Right cardiac atrium (tissue), 5 donors: ENCODE measurements at regions not wholly inside any gene's neighbourhood (a gene's known extent, or its start where the extent isn't known, plus 50 kb on each side); places are given as distances from the start of the nearest gene placed in this dataset.
"Not testable (repeated sequence)": the region's sequence is repeated elsewhere in the genome, so short reads cannot be mapped to it uniquely, and the experiment has no call there.

ENCODE experiments used
- ATAC-seq, 2 donors: fragments of 200-7000 bp; cut with Tn5 transposase; one replicate each; pipeline versions ENCODE4 v1.8.0 to v1.9.1; 2020; ENCODE audit warnings: moderate library complexity in 2 of 2, mild to moderate bottlenecking in 1 of 2
- DNase-seq, 3 donors: peaks; one replicate each; pipeline ENCODE4 v3.0.0-alpha.2; 2020
- H3K27ac ChIP-seq: one replicate; pipeline ENCODE4 v1.5.1; 2013; ENCODE audit warnings: mild to moderate bottlenecking, low read length, control low read depth, moderate library complexity
- H3K27me3 ChIP-seq: one replicate; pipeline ENCODE4 v1.6.1; 2013; ENCODE audit not compliant: control insufficient read depth, insufficient read depth
- H3K4me1 ChIP-seq: one replicate; pipeline ENCODE4 v1.6.1; 2013; ENCODE audit warnings: low read length; ENCODE audit not compliant: control insufficient read depth, insufficient read depth
- H3K4me3 ChIP-seq: one replicate; pipeline ENCODE4 v1.5.1; 2013; ENCODE audit warnings: low read length, control low read depth
- H3K9me3 ChIP-seq: one replicate; pipeline ENCODE4 v1.6.1; 2013; ENCODE audit warnings: low read length; ENCODE audit not compliant: control insufficient read depth
- WGBS: extraction: QIAGEN DNeasy Blood & Tissue Kit; methylation state at CpG from one replicate; pipeline ENCODE4 v1.1.7; 2013; 5-methylcytosine and 5-hydroxymethylcytosine counted together
- intact Hi-C, 4 donors: fragments of 100-400 bp; cut with DNase I; formaldehyde crosslinking; loops; one replicate each; pipeline versions ENCODE4 v1.11.0 to v1.14.0; 2022 to 2023
- donor health status: healthy with polysubstance abuse.
- donor health status: DM: no; HTN: yes; CAD: no.
- donor health status: DM: no; HTN: no; CAD: no.
- donor health status: DM: no; HTN: yes; CAD: no; lungs with severe emphysema.
- donor health status: DM: yes; HTN: yes; CAD: no.

DNA sequence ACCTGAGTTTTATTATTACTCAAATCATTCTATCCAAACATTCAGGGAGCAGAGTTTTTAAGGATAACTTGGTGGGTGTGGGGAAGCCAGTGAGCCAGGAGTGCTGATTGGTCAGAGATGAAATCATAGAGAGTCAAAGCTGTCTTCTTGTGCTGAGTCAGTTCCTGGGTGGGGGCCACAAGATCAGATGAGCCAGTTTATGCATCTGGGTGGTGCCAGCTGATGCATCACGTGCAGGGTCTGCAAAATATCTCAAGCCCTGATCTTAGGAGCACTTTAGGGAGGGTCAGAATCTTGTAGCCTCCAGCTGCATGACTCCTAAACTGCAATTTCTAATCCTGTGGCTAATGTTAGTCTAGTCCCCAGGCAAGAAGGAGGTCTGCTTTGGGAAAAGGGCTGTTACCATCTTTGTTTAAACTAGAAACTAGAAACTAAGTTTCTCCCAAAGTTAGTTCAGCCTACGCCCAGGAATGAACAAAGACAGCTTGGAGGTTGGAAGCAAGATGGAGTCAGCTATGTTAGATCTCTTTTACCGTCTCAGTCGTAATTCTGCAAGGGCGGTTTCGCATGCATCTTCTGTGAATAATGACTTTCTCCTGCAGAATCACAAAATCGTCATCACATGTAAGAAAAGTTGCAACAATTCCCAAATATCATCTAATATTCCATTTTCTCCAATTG, 97.5 kb downstream of the ZNF664 start:
- H3K9me3 ChIP-seq, ATAC-seq, DNase-seq, H3K27me3 ChIP-seq, H3K27ac ChIP-seq, H3K4me3 ChIP-seq, intact Hi-C loops, H3K4me1 ChIP-seq: not testable (repeated sequence)
- 85% methylated on average over 7 of the region's 7 CpGs for WGBS

DNA sequence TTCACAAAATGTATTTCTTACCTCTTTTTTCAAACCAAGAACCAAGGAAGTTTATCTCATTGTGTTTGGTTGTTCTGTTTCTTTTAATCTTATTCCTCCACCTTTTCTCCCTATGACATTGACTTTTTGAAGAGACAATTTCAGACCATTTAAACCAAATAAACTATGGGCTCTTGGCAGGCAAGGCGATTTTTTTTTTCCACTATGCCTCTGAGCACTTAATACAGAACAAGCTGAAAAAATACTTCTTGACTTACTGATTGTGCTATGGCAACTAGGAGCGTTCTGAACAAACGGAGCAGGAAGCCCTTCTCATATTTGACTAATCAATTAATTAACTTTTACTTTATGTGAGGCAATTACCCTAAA, 98.0 kb downstream of the ZNF664 start:
- WGBS: 81% methylated on average over 3 of the region's 3 CpGs
- no peak for ATAC-seq
- intact Hi-C loops: no loop called here

DNA sequence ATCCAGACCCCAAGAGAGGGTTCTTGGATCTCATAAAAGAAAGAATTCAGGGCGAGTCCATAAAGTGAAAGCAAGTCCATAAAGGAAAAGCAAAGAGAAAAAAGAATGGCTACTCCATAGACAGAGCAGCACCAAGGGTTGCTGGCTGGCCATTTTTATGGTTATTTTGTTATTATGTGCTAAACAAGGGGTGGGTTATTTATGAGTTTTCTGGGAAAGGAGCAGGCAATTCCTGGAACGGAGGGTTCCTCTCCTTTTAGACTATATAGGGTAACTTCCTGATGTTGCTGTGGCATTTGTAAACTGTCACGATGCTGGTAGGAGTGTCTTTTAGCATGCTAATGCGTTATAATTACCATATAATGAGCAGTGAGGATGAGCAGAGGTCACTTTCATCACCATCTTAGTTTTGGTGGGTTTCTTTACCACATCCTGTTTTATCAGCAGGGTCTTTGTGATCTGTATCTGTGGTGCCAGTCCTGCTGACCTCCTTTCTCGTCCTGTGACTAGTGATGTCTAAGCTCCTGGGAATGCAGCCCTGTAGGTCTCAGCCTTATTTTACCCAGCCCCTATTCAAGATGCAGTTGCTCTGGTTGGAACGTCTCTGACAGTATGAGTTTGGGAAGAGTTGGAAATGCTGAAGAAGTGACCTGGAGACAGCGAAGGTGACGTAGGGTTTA, 100.5 kb downstream of the ZNF664 start:
- Histone ChIP-seq H3K4me3 (no peak overlapping the region), H3K9me3 (no peaks in the 10 kb centered on the region), H3K27me3 (no peaks in the 10 kb centered on the region), H3K27ac (no peak overlapping the region), H3K4me1 (no peaks in the 10 kb centered on the region)
- 77% methylated on average over 8 of the region's 8 CpGs for WGBS
- intact Hi-C loops: no loop called here
- DNase-seq (no peak), ATAC-seq (no peak)

More for the DNA sequence above, 98.0 kb downstream of the ZNF664 start:
- no peaks in the 10 kb centered on the region for H3K27me3 ChIP-seq
- H3K27ac ChIP-seq: no peak overlapping the region
- H3K9me3 ChIP-seq: peaks cover 3% of the 10 kb centered on the region
- no peak for DNase-seq
- no peak overlapping the region for H3K4me3 ChIP-seq
- no peaks in the 10 kb centered on the region for H3K4me1 ChIP-seq

DNA sequence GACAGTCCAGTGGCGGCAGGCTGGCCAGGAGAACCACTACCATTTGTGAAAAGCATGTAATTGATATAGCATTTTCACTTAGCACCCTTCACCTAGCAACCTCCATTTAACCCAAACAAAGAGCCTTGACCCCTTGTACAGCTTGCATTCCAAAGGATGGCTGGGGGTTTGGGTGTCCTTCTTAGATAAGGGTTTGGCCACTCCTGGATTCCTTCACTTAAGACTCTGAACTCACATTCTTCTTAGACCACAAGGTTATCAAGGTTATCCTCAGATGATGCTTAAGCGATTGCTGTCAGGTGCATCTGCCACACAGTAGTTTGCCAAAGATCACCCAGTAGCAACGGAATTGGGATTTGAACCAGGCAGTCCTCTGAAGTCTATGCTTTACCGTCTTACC, 102.8 kb downstream of the ZNF664 start:
- intact Hi-C loops: no loop called here
- ATAC-seq: no peak
- no peak for DNase-seq
- no peak overlapping the region for H3K27ac ChIP-seq
- no peak overlapping the region for H3K4me3 ChIP-seq
- no peaks in the 10 kb centered on the region for H3K9me3 ChIP-seq
- no peaks in the 10 kb centered on the region for H3K27me3 ChIP-seq
- WGBS: 88% methylated on average over 4 of the region's 4 CpGs
- H3K4me1 ChIP-seq: no peaks in the 10 kb centered on the region

DNA sequence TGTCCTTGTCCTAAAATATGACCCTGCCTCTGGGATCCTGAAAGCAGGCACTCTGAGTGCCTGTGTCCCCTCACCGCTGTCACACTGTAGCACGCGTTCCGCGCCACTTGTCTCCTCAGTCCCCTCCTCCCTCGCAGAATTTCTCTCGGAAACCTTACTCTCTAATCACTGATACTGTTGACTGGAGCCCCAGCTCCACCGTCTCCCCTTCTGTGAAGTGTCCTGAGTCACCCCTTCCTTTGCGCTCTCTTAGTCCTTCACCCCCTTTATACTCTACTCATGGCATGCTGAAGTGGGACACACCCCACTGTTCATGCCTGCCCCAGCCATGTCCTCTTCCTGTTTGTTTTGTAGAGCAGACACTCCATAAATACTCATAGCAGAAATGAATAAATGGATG, 104.7 kb downstream of the ZNF664 start:
- DNase-seq (no peak), ATAC-seq (no peak)
- intact Hi-C loops: no loop called here
- no peak overlapping the region for H3K4me3 ChIP-seq
- no peak overlapping the region for H3K27ac ChIP-seq
- no peaks in the 10 kb centered on the region for H3K27me3 ChIP-seq
- no peaks in the 10 kb centered on the region for H3K9me3 ChIP-seq
- no peaks in the 10 kb centered on the region for H3K4me1 ChIP-seq
- WGBS: 90% methylated on average over 9 of the region's 9 CpGs

DNA sequence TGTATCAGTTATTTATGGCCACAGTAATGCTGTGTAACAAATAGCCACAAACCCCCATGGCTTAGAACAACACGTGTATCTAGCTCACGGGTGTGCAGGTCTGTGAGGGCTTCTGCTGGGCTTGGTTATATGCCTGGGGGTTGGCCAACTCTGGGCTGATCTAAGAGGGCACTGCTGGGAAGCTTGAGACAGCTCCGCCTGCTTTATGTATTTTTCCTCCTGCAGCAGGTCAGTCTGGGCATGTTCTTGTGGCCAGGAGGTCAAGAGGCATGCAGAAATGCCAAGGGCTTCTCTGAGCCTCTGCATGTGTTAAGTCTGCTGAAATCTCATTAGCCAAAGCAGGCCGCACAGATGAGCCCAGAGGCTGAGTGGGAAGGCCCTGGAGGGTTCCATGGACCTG, 105.8 kb downstream of the ZNF664 start:
- Histone ChIP-seq H3K27ac (no peak overlapping the region), H3K27me3 (no peaks in the 10 kb centered on the region), H3K4me1 (no peaks in the 10 kb centered on the region), H3K9me3 (no peaks in the 10 kb centered on the region), H3K4me3 (no peak overlapping the region)
- no peak for ATAC-seq
- WGBS: 96% methylated on average over 4 of the region's 4 CpGs
- DNase-seq: no peak
- intact Hi-C loops: no loop called here

DNA sequence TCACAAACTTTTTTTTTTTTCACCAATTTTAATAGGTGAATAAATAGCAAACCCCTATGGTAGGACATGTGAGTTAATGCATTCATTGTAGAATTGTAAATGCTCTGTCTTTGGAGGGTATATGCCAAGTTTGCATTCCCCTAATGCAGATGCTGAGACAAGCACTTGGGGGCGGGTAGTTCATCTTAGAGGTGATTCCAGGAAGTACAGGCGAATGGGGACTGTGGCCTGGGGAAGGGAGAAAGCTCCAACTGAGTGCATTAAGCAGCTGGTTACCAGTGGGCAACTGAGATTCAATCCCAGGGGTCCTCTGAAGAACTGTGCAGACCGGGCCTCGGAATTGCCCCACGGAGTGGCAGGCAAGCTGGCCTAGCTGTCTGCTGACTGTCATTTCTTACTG, 107.6 kb downstream of the ZNF664 start:
- ATAC-seq: no peak

DNA sequence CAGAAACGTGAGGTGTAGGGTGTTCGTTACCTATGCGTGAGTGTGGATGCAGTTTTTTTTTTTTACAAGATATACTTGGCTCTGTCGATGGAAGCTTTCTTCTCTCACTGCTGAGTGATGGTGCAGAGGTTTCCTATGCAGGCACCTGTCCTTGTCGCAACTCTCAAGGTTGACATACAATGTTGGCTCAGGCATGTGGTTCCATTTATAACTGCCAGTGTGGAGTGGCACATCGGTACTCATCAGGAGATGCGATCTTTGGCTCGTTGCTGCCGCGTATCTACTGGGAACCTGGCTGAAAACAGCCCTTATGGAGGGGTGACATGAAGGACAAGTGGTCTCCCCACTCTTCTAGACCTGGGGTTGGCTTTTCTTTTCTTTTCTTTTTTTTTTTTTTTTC, 109.0 kb downstream of the ZNF664 start:
- DNase-seq (no peak), ATAC-seq (no peak)
- intact Hi-C loops: no loop called here
- Histone ChIP-seq H3K27ac (no peak overlapping the region), H3K4me1 (no peaks in the 10 kb centered on the region), H3K9me3 (no peaks in the 10 kb centered on the region), H3K4me3 (no peak overlapping the region), H3K27me3 (no peaks in the 10 kb centered on the region)
- WGBS: 88% methylated on average over 10 of the region's 10 CpGs

More for the DNA sequence above, 107.6 kb downstream of the ZNF664 start:
- WGBS: 92% methylated on average over 5 of the region's 5 CpGs
- H3K4me3 ChIP-seq: no peak overlapping the region
- no peaks in the 10 kb centered on the region for H3K4me1 ChIP-seq
- no peak for DNase-seq
- no peaks in the 10 kb centered on the region for H3K9me3 ChIP-seq
- intact Hi-C loops: no loop called here
- H3K27ac ChIP-seq: no peak overlapping the region
- no peaks in the 10 kb centered on the region for H3K27me3 ChIP-seq

DNA sequence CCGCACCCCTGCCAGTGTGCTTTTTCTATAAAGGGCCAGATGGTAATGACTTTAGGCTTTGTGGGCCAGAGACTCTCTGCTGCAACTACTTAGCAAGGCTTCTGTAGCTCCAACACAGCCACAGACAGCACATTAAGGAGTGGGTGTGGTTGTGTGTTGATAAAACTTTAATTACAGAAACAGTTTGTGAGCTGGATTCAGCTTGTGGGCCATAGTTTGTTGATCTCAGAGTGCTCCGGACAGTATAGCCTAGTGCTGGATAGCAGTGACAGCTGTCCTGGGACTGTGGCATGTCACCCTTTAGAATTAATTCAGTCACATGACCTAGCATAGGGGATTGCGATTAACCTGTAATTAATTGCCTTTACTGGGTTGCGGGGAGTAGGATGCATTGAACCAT, 109.7 kb downstream of the ZNF664 start:
- no peak overlapping the region for H3K4me3 ChIP-seq

DNA sequence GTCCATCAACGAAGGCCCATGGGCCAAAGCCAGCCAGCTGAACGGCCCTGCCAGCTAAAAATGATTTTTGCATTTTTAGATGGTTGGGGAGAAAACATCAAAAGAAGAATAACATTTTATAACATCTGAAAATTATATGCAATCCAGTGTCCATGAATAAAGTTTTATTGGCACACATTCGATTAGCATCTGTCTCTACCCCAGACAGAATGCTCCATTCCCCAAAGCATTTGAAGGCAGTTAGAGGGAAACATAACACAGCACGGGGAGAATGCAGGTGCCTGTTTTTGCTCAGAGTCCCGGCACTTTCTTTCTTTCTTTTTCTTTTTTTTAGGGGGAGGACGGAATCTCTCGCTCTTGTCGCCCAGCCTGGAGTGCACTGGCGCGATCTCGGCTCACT, 110.7 kb downstream of the ZNF664 start:
- 91% methylated on average over 11 of the region's 11 CpGs for WGBS
- Histone ChIP-seq H3K9me3 (no peaks in the 10 kb centered on the region), H3K4me1 (no peaks in the 10 kb centered on the region), H3K27me3 (no peaks in the 10 kb centered on the region), H3K4me3 (no peak overlapping the region), H3K27ac (no peak overlapping the region)
- ATAC-seq (no peak), DNase-seq (no peak)
- intact Hi-C loops: no loop called here

More for the DNA sequence above, 109.7 kb downstream of the ZNF664 start:
- no peak overlapping the region for H3K27ac ChIP-seq
- DNase-seq (no peak), ATAC-seq (no peak)
- no peaks in the 10 kb centered on the region for H3K9me3 ChIP-seq
- intact Hi-C loops: no loop called here
- H3K27me3 ChIP-seq: no peaks in the 10 kb centered on the region
- no peaks in the 10 kb centered on the region for H3K4me1 ChIP-seq
- 95% methylated on average over 4 of the region's 4 CpGs for WGBS

DNA sequence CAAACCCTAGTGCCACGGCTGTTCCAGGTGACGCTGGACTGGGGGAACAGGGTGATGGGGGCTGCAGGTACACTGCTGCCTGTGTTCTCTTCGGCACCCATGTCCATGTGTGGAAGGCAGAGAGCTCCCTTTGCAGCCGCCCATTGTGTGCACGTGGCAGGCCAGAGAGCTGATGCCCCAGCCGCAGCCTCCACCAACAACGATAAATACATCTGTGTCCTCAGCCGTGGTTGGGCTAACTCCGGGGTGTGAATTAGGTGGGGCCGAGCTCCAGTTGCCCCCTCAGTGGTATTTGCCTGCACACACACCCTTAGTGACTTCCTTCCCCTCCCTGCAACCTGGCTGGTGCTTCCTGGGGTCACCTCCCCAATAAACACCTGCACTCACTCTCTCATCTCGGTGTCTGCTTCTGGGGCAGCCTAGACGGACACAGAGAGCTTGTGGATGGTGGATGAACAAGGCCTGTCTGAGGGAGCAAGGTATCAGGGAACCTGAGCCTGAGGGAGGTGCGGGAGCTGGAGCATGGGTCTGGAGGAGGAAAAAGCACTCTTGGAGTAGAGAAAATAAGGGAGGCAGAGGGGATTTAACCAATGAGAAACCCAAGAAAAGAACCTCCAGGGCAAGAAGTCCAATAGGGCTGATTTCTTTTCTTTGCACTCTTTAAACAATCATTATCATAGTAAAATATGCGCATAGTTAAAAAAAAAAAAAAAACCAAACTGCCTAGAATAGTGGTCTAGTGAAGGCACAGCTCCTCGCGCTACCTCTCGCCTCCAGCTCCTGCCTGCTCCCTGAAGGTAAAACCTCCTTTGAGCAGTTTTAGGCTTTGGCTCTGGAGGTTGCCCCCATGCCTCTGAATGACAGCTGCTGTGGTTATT, 112.6 kb downstream of the ZNF664 start:
- no peaks in the 10 kb centered on the region for H3K4me1 ChIP-seq
- WGBS: 89% methylated on average over 17 of the region's 17 CpGs
- no peak for ATAC-seq
- H3K27me3 ChIP-seq: no peaks in the 10 kb centered on the region
- H3K27ac ChIP-seq: no peak overlapping the region
- intact Hi-C loops: no loop called here
- H3K4me3 ChIP-seq: no peak overlapping the region
- no peak for DNase-seq
- no peaks in the 10 kb centered on the region for H3K9me3 ChIP-seq
